ENCODE measurements at regions not wholly inside any gene's neighbourhood (a gene's known extent, or its start where the extent isn't known, plus 50 kb on each side); places are given as distances from the start of the nearest gene placed in this dataset.

DNA sequence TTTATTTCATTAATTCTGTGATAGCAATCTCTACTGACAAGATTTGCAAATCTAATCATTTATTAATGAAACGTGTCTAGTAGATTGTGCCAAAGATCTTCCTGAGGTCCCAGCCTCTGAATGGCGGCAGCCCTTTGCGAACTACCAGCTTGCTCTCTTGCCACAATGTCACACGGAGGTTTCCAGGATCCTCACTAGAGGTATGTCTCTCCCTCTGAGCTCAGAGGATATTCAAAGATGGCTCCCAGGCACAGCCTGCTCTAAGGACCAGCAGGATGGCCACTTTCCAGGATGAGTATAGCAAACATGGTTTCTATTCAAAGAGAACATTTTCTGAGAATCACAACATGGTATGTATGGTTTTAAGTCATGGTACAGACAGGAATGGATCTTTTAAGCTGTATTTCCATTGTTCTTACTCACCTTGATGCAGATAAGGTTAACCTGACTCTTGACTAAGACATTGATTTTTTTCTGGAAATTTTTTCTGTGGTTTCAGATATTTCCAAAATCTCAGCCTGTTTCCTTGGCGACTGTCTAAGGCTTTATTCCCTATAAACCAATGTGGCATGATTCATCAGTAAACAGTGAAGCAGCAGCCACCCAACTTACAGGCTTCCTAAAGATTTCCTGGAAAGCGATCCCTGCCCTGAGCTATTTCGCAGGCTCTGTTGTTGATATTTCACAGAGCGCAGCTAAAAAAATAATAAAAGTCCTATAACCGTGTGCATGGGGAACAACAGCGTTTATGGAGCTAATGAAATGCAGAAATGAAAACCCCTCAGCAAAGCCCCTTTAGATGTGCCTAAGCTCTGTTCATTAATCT lies 54.1 kb upstream of the KLF7 start:
- TF ChIP-seq, protein P1, sequence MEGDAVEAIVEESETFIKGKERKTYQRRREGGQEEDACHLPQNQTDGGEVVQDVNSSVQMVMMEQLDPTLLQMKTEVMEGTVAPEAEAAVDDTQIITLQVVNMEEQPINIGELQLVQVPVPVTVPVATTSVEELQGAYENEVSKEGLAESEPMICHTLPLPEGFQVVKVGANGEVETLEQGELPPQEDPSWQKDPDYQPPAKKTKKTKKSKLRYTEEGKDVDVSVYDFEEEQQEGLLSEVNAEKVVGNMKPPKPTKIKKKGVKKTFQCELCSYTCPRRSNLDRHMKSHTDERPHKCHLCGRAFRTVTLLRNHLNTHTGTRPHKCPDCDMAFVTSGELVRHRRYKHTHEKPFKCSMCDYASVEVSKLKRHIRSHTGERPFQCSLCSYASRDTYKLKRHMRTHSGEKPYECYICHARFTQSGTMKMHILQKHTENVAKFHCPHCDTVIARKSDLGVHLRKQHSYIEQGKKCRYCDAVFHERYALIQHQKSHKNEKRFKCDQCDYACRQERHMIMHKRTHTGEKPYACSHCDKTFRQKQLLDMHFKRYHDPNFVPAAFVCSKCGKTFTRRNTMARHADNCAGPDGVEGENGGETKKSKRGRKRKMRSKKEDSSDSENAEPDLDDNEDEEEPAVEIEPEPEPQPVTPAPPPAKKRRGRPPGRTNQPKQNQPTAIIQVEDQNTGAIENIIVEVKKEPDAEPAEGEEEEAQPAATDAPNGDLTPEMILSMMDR (IDR thresholded peaks at IDR 0.05) = no peak
- no peak for TF ChIP-seq EZH2 (IDR thresholded peaks at IDR 0.05; ENCODE audit: borderline replicate concordance, insufficient read depth, low read depth, low read length, poor library complexity, severe bottlenecking)

Data from B cell (primary cell).